ENCODE measurements at regions not wholly inside any gene's neighbourhood (a gene's known extent, or its start where the extent isn't known, plus 50 kb on each side); places are given as distances from the start of the nearest gene placed in this dataset.

GRCh38 chr4:186782302-186782701, 58.6 kb upstream of the FAT1 start:
- TF ChIP-seq BHLHE40 (IDR thresholded peaks at IDR 0.05; ENCODE audit: borderline replicate concordance) (no peak), NFRKB (IDR thresholded peaks at IDR 0.05) (no peak)
